ENCODE measurements at regions not wholly inside any gene's neighbourhood (a gene's known extent, or its start where the extent isn't known, plus 50 kb on each side); places are given as distances from the start of the nearest gene placed in this dataset.

- TF ChIP-seq, protein P1, sequence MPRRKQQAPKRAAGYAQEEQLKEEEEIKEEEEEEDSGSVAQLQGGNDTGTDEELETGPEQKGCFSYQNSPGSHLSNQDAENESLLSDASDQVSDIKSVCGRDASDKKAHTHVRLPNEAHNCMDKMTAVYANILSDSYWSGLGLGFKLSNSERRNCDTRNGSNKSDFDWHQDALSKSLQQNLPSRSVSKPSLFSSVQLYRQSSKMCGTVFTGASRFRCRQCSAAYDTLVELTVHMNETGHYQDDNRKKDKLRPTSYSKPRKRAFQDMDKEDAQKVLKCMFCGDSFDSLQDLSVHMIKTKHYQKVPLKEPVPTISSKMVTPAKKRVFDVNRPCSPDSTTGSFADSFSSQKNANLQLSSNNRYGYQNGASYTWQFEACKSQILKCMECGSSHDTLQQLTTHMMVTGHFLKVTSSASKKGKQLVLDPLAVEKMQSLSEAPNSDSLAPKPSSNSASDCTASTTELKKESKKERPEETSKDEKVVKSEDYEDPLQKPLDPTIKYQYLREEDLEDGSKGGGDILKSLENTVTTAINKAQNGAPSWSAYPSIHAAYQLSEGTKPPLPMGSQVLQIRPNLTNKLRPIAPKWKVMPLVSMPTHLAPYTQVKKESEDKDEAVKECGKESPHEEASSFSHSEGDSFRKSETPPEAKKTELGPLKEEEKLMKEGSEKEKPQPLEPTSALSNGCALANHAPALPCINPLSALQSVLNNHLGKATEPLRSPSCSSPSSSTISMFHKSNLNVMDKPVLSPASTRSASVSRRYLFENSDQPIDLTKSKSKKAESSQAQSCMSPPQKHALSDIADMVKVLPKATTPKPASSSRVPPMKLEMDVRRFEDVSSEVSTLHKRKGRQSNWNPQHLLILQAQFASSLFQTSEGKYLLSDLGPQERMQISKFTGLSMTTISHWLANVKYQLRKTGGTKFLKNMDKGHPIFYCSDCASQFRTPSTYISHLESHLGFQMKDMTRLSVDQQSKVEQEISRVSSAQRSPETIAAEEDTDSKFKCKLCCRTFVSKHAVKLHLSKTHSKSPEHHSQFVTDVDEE (CRISPR knock-in tag; IDR thresholded peaks at IDR 0.05): no peak
- no peak for TF ChIP-seq ZNF565 (CRISPR knock-in tag; conservative IDR thresholded peaks at IDR 0.05; ENCODE audit: low read depth)
- no peak for TF ChIP-seq TOX (CRISPR knock-in tag; IDR thresholded peaks at IDR 0.05; ENCODE audit: borderline replicate concordance)
- no peak for TF ChIP-seq ZNF70 (CRISPR knock-in tag; IDR thresholded peaks at IDR 0.05)
- TF ChIP-seq, protein P2, sequence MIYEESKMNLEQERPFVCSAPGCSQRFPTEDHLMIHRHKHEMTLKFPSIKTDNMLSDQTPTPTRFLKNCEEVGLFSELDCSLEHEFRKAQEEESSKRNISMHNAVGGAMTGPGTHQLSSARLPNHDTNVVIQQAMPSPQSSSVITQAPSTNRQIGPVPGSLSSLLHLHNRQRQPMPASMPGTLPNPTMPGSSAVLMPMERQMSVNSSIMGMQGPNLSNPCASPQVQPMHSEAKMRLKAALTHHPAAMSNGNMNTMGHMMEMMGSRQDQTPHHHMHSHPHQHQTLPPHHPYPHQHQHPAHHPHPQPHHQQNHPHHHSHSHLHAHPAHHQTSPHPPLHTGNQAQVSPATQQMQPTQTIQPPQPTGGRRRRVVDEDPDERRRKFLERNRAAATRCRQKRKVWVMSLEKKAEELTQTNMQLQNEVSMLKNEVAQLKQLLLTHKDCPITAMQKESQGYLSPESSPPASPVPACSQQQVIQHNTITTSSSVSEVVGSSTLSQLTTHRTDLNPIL (CRISPR knock-in tag; IDR thresholded peaks at IDR 0.05; ENCODE audit: low read depth): no peak
- no peak for TF ChIP-seq ZFP3 (CRISPR knock-in tag; IDR thresholded peaks at IDR 0.05)
- TF ChIP-seq SNAI2 (CRISPR knock-in tag; IDR thresholded peaks at IDR 0.05): no peak
- TF ChIP-seq ZFP30 (CRISPR knock-in tag; IDR thresholded peaks at IDR 0.05): no peak
- TF ChIP-seq GLIS3 (CRISPR knock-in tag; IDR thresholded peaks at IDR 0.05): no peak
- TF ChIP-seq ZC3H10 (CRISPR knock-in tag; IDR thresholded peaks at IDR 0.05): no peak
Measured at GRCh38 chr6:14216946-14217684, 99.5 kb downstream of the CD83 start (continued).

- ATAC-seq: no peak
- TF ChIP-seq, protein P3, sequence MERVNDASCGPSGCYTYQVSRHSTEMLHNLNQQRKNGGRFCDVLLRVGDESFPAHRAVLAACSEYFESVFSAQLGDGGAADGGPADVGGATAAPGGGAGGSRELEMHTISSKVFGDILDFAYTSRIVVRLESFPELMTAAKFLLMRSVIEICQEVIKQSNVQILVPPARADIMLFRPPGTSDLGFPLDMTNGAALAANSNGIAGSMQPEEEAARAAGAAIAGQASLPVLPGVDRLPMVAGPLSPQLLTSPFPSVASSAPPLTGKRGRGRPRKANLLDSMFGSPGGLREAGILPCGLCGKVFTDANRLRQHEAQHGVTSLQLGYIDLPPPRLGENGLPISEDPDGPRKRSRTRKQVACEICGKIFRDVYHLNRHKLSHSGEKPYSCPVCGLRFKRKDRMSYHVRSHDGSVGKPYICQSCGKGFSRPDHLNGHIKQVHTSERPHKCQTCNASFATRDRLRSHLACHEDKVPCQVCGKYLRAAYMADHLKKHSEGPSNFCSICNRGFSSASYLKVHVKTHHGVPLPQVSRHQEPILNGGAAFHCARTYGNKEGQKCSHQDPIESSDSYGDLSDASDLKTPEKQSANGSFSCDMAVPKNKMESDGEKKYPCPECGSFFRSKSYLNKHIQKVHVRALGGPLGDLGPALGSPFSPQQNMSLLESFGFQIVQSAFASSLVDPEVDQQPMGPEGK (CRISPR knock-in tag; IDR thresholded peaks at IDR 0.05; ENCODE audit: borderline replicate concordance): no peak
- TF ChIP-seq ZC3H10 (CRISPR knock-in tag; IDR thresholded peaks at IDR 0.05) (no peak), TCF4 (CRISPR knock-in tag; IDR thresholded peaks at IDR 0.05; ENCODE audit: borderline replicate concordance) (no peak), POU6F1 (CRISPR knock-in tag; IDR thresholded peaks at IDR 0.05; ENCODE audit: borderline replicate concordance, low read depth) (no peak), ISL1 (CRISPR knock-in tag; IDR thresholded peaks at IDR 0.05) (no peak), ZNF8 (CRISPR knock-in tag; IDR thresholded peaks at IDR 0.05) (no peak), ZFP3 (CRISPR knock-in tag; IDR thresholded peaks at IDR 0.05) (no peak), ZFP30 (CRISPR knock-in tag; IDR thresholded peaks at IDR 0.05) (no peak), BACH2 (CRISPR knock-in tag; IDR thresholded peaks at IDR 0.05; ENCODE audit: borderline replicate concordance) (no peak)
- TF ChIP-seq, protein P2 (CRISPR knock-in tag; IDR thresholded peaks at IDR 0.05; ENCODE audit: low read depth): no peak
- TF ChIP-seq, protein P1 (CRISPR knock-in tag; IDR thresholded peaks at IDR 0.05): no peak
Measured at GRCh38 chr6:14217728-14218518, 100.4 kb downstream of the CD83 start.
